Nephron (organoid): ENCODE measurements at regions not wholly inside any gene's neighbourhood (a gene's known extent, or its start where the extent isn't known, plus 50 kb on each side); places are given as distances from the start of the nearest gene placed in this dataset.

Source experiments
- H3K27ac Mint-ChIP-seq, 3 experiments: 2 replicates each; pipeline ENCODE4 v1.8.0; 2020; ENCODE audit warnings: mixed read lengths in 3 of 3, mild to moderate bottlenecking in 2 of 3, moderate library complexity in 1 of 3
- H3K27me3 Mint-ChIP-seq: 2 replicates; pipeline ENCODE4 v1.8.0; 2021; ENCODE audit warnings: low read depth, mild to moderate bottlenecking, moderate library complexity, mixed read lengths
- H3K36me3 Mint-ChIP-seq: 2 replicates; pipeline ENCODE4 v1.8.0; 2020; ENCODE audit warnings: low read depth, mixed read lengths
- H3K4me1 Mint-ChIP-seq: 2 replicates; pipeline ENCODE4 v1.8.0; 2020; ENCODE audit warnings: mixed read lengths
- H3K4me3 Mint-ChIP-seq, 3 experiments: 2 replicates each; pipeline ENCODE4 v1.8.0; 2020; ENCODE audit warnings: mild to moderate bottlenecking in 3 of 3, mixed read lengths in 3 of 3, moderate library complexity in 2 of 3
- H3K9me3 Mint-ChIP-seq: 2 replicates; pipeline ENCODE4 v1.8.0; 2020; ENCODE audit warnings: mixed read lengths
- CTCF ChIP-seq, 3 experiments: fragments of 200-600 bp; sonication (generic); IDR thresholded peaks; one replicate each; pipeline ENCODE4 v1.5.0; 2021; ENCODE audit warnings: antibody characterized with exemption in 3 of 3; ENCODE audit not compliant: unreplicated experiment in 3 of 3

DNA sequence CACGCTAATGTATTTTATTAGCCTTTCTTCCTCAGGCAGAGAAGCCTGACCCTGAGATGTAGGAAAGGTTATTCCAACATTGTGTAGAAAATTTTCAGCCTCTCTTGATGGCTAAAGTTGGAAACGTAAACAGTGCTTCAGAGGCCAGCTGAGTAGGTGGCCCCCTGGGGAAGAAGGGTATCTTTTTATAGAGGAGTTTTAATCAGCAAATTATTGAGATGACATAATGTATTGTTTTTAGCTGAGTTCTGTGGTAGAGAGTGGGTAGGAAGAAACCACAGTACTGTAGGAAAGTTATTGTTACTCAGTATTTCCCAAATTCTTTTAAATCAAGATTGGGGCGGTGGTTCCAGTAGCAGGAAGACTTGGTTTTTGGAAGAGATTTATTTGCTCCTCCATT lies 268.8 kb downstream of the DLEU7 start:
- Mint-ChIP-seq H3K27ac (peak overlapping the region; percentile 78 to 97 (median 93)), H3K9me3 (peaks cover 7% of the 10 kb centered on the region), H3K4me3 (peak overlapping the region in 1 of 3 experiments; percentile 52), H3K36me3 (peaks cover 4% of the 10 kb centered on the region), H3K27me3 (no peaks in the 10 kb centered on the region), H3K4me1 (peaks cover 58% of the 10 kb centered on the region)
- no peak for TF ChIP-seq CTCF (IDR thresholded peaks at IDR 0.05; ENCODE audit: unreplicated experiment in 3 of 3)

DNA sequence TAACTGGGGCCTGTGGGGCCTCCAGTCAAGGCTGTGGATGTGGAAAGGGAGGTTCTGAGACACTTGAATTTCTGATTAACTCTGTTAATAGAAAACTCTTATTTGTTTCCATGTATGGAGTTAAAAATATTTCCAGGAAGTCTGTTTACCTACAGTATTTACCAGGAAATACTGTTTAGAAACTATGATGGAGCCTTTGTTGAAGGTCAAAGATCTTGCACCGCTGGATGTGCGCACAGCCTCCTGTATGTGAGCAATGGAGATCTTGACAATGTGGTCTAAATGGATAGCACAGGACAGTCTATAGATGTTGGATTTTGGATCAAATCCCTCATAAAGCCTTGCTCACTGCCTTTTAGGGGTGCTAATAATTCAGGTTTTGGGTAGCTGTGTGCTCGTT lies 268.4 kb downstream of the DLEU7 start:
- peaks cover 6% of the 10 kb centered on the region for H3K9me3 Mint-ChIP-seq
- H3K27me3 Mint-ChIP-seq = no peaks in the 10 kb centered on the region
- no peak for TF ChIP-seq CTCF (IDR thresholded peaks at IDR 0.05; ENCODE audit: unreplicated experiment in 3 of 3)
- peak overlapping the region in 1 of 3 experiments; percentile 52 for H3K4me3 Mint-ChIP-seq
- peak overlapping the region; percentile 78 to 97 (median 93) for H3K27ac Mint-ChIP-seq
- H3K4me1 Mint-ChIP-seq = peaks cover 62% of the 10 kb centered on the region
- peaks cover 4% of the 10 kb centered on the region for H3K36me3 Mint-ChIP-seq

GRCh38 chr13:50576156-50576555 lies 267.3 kb downstream of the DLEU7 start:
- no peaks in the 10 kb centered on the region for H3K27me3 Mint-ChIP-seq
- H3K4me3 Mint-ChIP-seq = no peak overlapping the region
- H3K36me3 Mint-ChIP-seq = peaks cover 4% of the 10 kb centered on the region
- H3K4me1 Mint-ChIP-seq = peaks cover 72% of the 10 kb centered on the region
- TF ChIP-seq CTCF (IDR thresholded peaks at IDR 0.05; ENCODE audit: unreplicated experiment in 3 of 3) = no peak
- peak overlapping the region in 2 of 3 experiments; percentile 45 to 75 for H3K27ac Mint-ChIP-seq
- H3K9me3 Mint-ChIP-seq = peaks cover 6% of the 10 kb centered on the region

GRCh38 chr13:50577806-50578205 lies 265.7 kb downstream of the DLEU7 start:
- Mint-ChIP-seq H3K9me3 (peaks cover 3% of the 10 kb centered on the region), H3K4me1 (peaks cover 74% of the 10 kb centered on the region), H3K36me3 (no peaks in the 10 kb centered on the region), H3K4me3 (no peak overlapping the region), H3K27me3 (no peaks in the 10 kb centered on the region), H3K27ac (peak overlapping the region in 1 of 3 experiments; percentile 90)
- TF ChIP-seq CTCF (IDR thresholded peaks at IDR 0.05; ENCODE audit: unreplicated experiment in 3 of 3) = no peak

DNA sequence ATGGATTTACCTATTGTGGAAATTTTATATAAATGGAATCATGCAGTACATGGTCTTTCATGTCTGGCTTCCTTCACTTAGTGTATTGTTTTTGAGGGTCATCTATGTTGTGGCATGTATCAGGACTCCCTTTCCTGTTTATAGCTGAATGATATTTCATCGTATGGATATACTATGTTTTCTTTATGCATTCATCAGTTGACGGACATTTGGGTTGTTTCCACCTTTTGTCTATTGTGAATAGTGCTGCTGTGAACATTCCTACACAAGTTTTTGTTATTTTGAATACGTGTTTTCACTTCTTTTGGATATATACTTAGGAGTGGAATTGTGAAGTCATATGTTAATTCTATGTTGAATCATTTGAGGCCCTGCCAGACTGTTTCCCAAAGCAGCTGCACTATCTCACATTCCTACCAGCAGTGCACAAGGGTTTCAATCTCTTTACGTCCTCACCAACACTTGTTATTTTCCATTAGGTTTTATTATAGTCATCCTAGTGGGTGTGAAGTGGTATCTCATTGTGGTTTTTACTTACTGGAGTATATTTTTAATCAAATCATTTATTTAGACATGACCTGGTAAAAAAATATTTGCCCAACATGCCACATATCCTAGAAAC lies 262.7 kb downstream of the DLEU7 start:
- peak overlapping the region in 1 of 3 experiments; percentile 21 for H3K4me3 Mint-ChIP-seq
- peak overlapping the region; percentile 83 to 90 (median 85) for H3K27ac Mint-ChIP-seq
- H3K36me3 Mint-ChIP-seq = no peaks in the 10 kb centered on the region
- H3K27me3 Mint-ChIP-seq = no peaks in the 10 kb centered on the region
- H3K9me3 Mint-ChIP-seq = no peaks in the 10 kb centered on the region
- H3K4me1 Mint-ChIP-seq = peaks cover 66% of the 10 kb centered on the region
- TF ChIP-seq CTCF (IDR thresholded peaks at IDR 0.05; ENCODE audit: unreplicated experiment in 3 of 3) = no peak

DNA sequence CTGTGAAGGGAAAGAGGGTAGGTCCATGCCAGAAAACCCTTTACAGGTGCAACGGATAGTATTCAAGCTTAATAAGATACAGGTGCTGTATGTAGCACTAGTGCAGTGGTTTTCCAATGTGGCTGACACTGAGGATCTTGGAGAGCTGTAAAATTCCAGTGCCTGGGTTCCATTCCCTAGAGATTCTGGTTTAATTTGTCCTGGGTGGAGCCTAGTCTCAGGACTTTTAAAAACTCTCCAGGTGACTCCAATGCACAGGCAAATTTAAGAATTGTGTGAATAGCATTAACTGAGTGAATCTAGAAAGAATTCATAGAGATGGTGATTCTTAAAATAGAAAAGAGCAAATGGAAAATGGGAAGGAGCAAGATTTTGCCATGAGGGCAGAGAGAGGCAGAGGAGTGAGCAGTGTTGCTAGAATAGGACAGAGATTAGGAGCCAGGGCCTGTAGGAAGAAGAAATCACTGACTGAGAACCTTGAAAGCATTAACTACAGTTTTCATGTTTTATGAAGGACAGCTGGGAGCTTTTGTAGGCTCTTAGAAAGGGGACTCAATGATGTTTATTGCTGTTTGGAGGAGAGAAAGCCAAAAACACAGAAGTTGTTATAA lies 261.8 kb downstream of the DLEU7 start:
- no peaks in the 10 kb centered on the region for H3K27me3 Mint-ChIP-seq
- peaks cover 65% of the 10 kb centered on the region for H3K4me1 Mint-ChIP-seq
- H3K9me3 Mint-ChIP-seq = no peaks in the 10 kb centered on the region
- no peaks in the 10 kb centered on the region for H3K36me3 Mint-ChIP-seq
- TF ChIP-seq CTCF (IDR thresholded peaks at IDR 0.05; ENCODE audit: unreplicated experiment in 3 of 3) = no peak
- H3K27ac Mint-ChIP-seq = peak overlapping the region; percentile 37 to 78 (median 52)
- H3K4me3 Mint-ChIP-seq = no peak overlapping the region
